GM12892 (cell line): ENCODE measurements at regions not wholly inside any gene's neighbourhood (a gene's known extent, or its start where the extent isn't known, plus 50 kb on each side); places are given as distances from the start of the nearest gene placed in this dataset.

Experiments used
- POLR2A ChIP-seq: IDR thresholded peaks from 2 replicates; pipeline ENCODE4 v1.6.1; 2011; ENCODE audit warnings: low read depth, low read length, control low read depth
- POLR2AphosphoS5 ChIP-seq: IDR thresholded peaks from 2 replicates; pipeline ENCODE4 v1.6.1; 2011; ENCODE audit warnings: low read depth, low read length, control low read depth
- TAF1 ChIP-seq: IDR thresholded peaks from 2 replicates; pipeline ENCODE4 v1.6.1; 2011; ENCODE audit warnings: low read depth, mild to moderate bottlenecking, control low read depth, low read length, borderline replicate concordance

GRCh38 chr1:222171005-222171404 lies 376.9 kb downstream of the HHIPL2 start:
- no peak for TF ChIP-seq POLR2A
- TF ChIP-seq POLR2AphosphoS5, result no peak
- TF ChIP-seq TAF1, result no peak
